HepG2 (cell line): ENCODE measurements at regions not wholly inside any gene's neighbourhood (a gene's known extent, or its start where the extent isn't known, plus 50 kb on each side); places are given as distances from the start of the nearest gene placed in this dataset.

Experiments
- ATAC-seq: fragments of 200-7000 bp; cut with Tn5 transposase; 3 replicates; pipeline ENCODE4 v1.9.1; 2020; ENCODE audit warnings: mild to moderate bottlenecking, moderate library complexity
- BruUV-seq: library from RNA; stranded (reverse); fragments of 400-500 nt; replicated peaks from 2 replicates; lab custom pipeline; 2021; lab: Mats Ljungman, UMichigan
- CTCF ChIA-PET: fragments of 300-600 bp; formaldehyde crosslinking; extraction: SDS; loops from one replicate; lab custom pipeline; 2021; ENCODE audit warnings: low total read pairs, inconsistent platforms, low intra/inter-chr PET ratio; lab: Yijun Ruan, JAX
- POLR2A ChIA-PET: fragments of 350-600 bp; sonication (Branson Sonifier 250); formaldehyde crosslinking; loops from one replicate; lab custom pipeline; 2020; ENCODE audit warnings: antibody characterized with exemption, inconsistent platforms; lab: Yijun Ruan, JAX
- DNase-seq: peaks from one replicate; pipeline ENCODE4 v3.0.0-alpha.2; 2015; ENCODE audit warnings: low spot score
- FAIRE-seq: peaks from 3 replicates; lab custom pipeline; 2011; peaks lifted over from hg19 to GRCh38; lab: Jason Lieb, UNC
- H2AFZ ChIP-seq: one replicate; pipeline ENCODE4 v1.6.1; 2011; ENCODE audit warnings: low read length, inconsistent platforms
- H3K27ac ChIP-seq: fragments of 300-600 bp; 3 replicates; pipeline ENCODE4 v1.8.0; 2011; ENCODE audit warnings: mixed run types, mild to moderate bottlenecking, mixed read lengths, low read length, inconsistent platforms; ENCODE audit not compliant: insufficient read depth; ENCODE audit errors: extremely low read length
- H3K27me3 ChIP-seq, 2 experiments: fragments of 200-600 bp in 1 of 2; 2 replicates in 1 of 2; 3 replicates in 1 of 2; pipeline versions ENCODE4 v1.6.0 to v1.8.0; 2011; ENCODE audit warnings: low read length in 2 of 2, mild to moderate bottlenecking in 2 of 2, moderate library complexity in 2 of 2, inconsistent platforms in 1 of 2; ENCODE audit not compliant: insufficient read depth in 2 of 2, control insufficient read depth in 1 of 2
- H3K36me3 ChIP-seq, 2 experiments: fragments of 200-600 bp in 1 of 2; replicated peaks in 1 of 2; 2 replicates in 1 of 2; 3 replicates in 1 of 2; pipeline versions ENCODE4 v1.5.1 to v1.8.0; 2011; ENCODE audit warnings: low read length in 2 of 2, inconsistent platforms in 1 of 2; ENCODE audit not compliant: insufficient read depth in 2 of 2, control insufficient read depth in 1 of 2
- H3K4me1 ChIP-seq: 2 replicates; pipeline ENCODE4 v1.5.1; 2012; ENCODE audit warnings: low read length, inconsistent platforms; ENCODE audit not compliant: insufficient read depth
- H3K4me2 ChIP-seq: 2 replicates; pipeline ENCODE4 v1.6.0; 2011; ENCODE audit warnings: low read depth, low read length, inconsistent platforms
- H3K4me3 ChIP-seq, 3 experiments: fragments of 200-600 bp in 1 of 3; sonication (generic), shearing (Covaris generic) in 1 of 3; replicated peaks in 1 of 3; 2 replicates each; pipeline ENCODE4 v1.5.1; 2011 to 2016; ENCODE audit warnings: low read length in 3 of 3, inconsistent platforms in 2 of 3, low read depth in 2 of 3, mild to moderate bottlenecking in 2 of 3, control low read depth in 1 of 3, mixed read lengths in 1 of 3; ENCODE audit not compliant: insufficient read depth in 1 of 3
- H3K79me2 ChIP-seq: one replicate; pipeline ENCODE4 v1.6.1; 2011; ENCODE audit warnings: low read length, inconsistent platforms; ENCODE audit not compliant: insufficient read depth
- H3K9ac ChIP-seq: 2 replicates; pipeline ENCODE4 v1.6.0; 2011; ENCODE audit warnings: mild to moderate bottlenecking, low read depth, low read length, inconsistent platforms; ENCODE audit not compliant: insufficient read depth
- H3K9me3 ChIP-seq: 2 replicates; pipeline ENCODE4 v1.5.1; 2012; ENCODE audit warnings: mild to moderate bottlenecking, low read length
- H4K20me1 ChIP-seq: 2 replicates; pipeline ENCODE4 v1.6.0; 2011; ENCODE audit warnings: inconsistent platforms, mild to moderate bottlenecking, low read length, moderate library complexity; ENCODE audit not compliant: insufficient read depth
- ZNF580 ChIP-seq: IDR thresholded peaks from 2 replicates; pipeline ENCODE4 v1.6.1; 2016; ENCODE audit warnings: low read depth, borderline replicate concordance
- ZNF770 ChIP-seq: sonication (generic); formaldehyde crosslinking; IDR thresholded peaks from 2 replicates; pipeline ENCODE4 v1.5.0; 2020; ENCODE audit warnings: mild to moderate bottlenecking, missing genetic modification reagents
- ZNF883 ChIP-seq: sonication (generic); formaldehyde crosslinking; IDR thresholded peaks from 2 replicates; pipeline ENCODE4 v1.5.1; 2020; ENCODE audit warnings: mild to moderate bottlenecking, missing genetic modification reagents; ENCODE audit errors: not compliant biosample characterization
- WGBS: methylation state at CpG from one replicate; pipeline ENCODE4 v1.1.6; 2017; ENCODE audit warnings: low lambda C conversion rate; 5-methylcytosine and 5-hydroxymethylcytosine counted together
- in situ Hi-C: cut with HindIII; loops from 2 replicates; pipeline ENCODE4 v1.10.0; 2017; ENCODE audit warnings: low pct_unique_long_range_greater_than_20kb; ENCODE audit not compliant: extremely low pct_ligation_motif_present
- intact Hi-C: fragments of 100-400 bp; cut with micrococcal nuclease; formaldehyde crosslinking; loops from one replicate; pipeline ENCODE4 v1.10.0; 2022; ENCODE audit not compliant: unreplicated experiment

GRCh38 chr2:239727182-239727775 lies 297.9 kb downstream of the NDUFA10 start:
- Histone ChIP-seq H3K9ac (no peak overlapping the region), H4K20me1 (peaks cover 9% of the 10 kb centered on the region; the same call in 1 of the 2 replicates), H3K36me3 (no peaks in the 10 kb centered on the region), H2AFZ (no peak overlapping the region), H3K4me1 (no peaks in the 10 kb centered on the region), H3K4me2 (no peak overlapping the region), H3K79me2 (no peaks in the 10 kb centered on the region), H3K4me3 (no peak overlapping the region), H3K27ac (no peak overlapping the region), H3K27me3 (peaks cover 27 to 88% of the 10 kb centered on the region in 2 experiments), H3K9me3 (no peaks in the 10 kb centered on the region)
- POLR2A ChIA-PET, result no interaction called here
- no peak for TF ChIP-seq ZNF770
- WGBS, result 14% methylated on average over 11 of the region's 16 CpGs
- DNase-seq (no peak), ATAC-seq (no peak), FAIRE-seq (no peak)
- in situ Hi-C loops, result no loop called here
- intact Hi-C loops, result no loop called here
- CTCF ChIA-PET, result no interaction called here
- no TSS peak for BruUV-seq

GRCh38 chr2:239726631-239727181 lies 298.4 kb downstream of the NDUFA10 start:
- Histone ChIP-seq H3K36me3 (no peaks in the 10 kb centered on the region), H3K4me3 (no peak overlapping the region), H3K27me3 (peaks cover 27 to 93% of the 10 kb centered on the region in 2 experiments), H3K27ac (no peak overlapping the region), H3K79me2 (no peaks in the 10 kb centered on the region), H3K4me2 (no peak overlapping the region), H4K20me1 (peaks cover 9% of the 10 kb centered on the region; the same call in 1 of the 2 replicates), H3K9me3 (no peaks in the 10 kb centered on the region), H2AFZ (no peak overlapping the region), H3K9ac (no peak overlapping the region), H3K4me1 (no peaks in the 10 kb centered on the region)
- BruUV-seq, result no TSS peak
- 42% methylated on average over 4 of the region's 13 CpGs for WGBS
- in situ Hi-C loops, result no loop called here
- ATAC-seq, result no peak
- intact Hi-C loops, result no loop called here
- TF ChIP-seq ZNF883 (CRISPR knock-in tag) (no peak), ZNF580 (no peak)
- FAIRE-seq, result no peak
- POLR2A ChIA-PET, result no interaction called here
- no peak for DNase-seq
- CTCF ChIA-PET, result no interaction called here
